ENCODE measurements at regions not wholly inside any gene's neighbourhood (a gene's known extent, or its start where the extent isn't known, plus 50 kb on each side); places are given as distances from the start of the nearest gene placed in this dataset.
"Not testable (repeated sequence)": the region's sequence is repeated elsewhere in the genome, so short reads cannot be mapped to it uniquely, and the experiment has no call there.

GRCh38 chr6:147449405-147450161, 58.9 kb upstream of the SAMD5 start:
- TF ChIP-seq CTCF (IDR thresholded peaks at IDR 0.05; ENCODE audit: borderline replicate concordance, extremely low read depth, insufficient read depth) = no peak
- FAIRE-seq (no peak), DNase-seq (no peak)
- Histone ChIP-seq H3K36me3 (ENCODE audit: control insufficient read depth in 2 of 3, insufficient read depth in 3 of 3, low read length in 3 of 3) (no peaks in the 10 kb centered on the region), H3K9ac (ENCODE audit: low read length in 3 of 3) (no peak overlapping the region), H3K9me3 (ENCODE audit: control insufficient read depth in 2 of 3, insufficient read depth in 1 of 3, low read length in 3 of 3) (no peaks in the 10 kb centered on the region), H3K27ac (ENCODE audit: low read depth in 2 of 2, low read length in 2 of 2) (no peak overlapping the region), H3K27me3 (ENCODE audit: control insufficient read depth, insufficient read depth, low read length) (no peaks in the 10 kb centered on the region), H3K4me3 (ENCODE audit: low read length in 3 of 3) (no peak overlapping the region), H3K4me1 (ENCODE audit: control insufficient read depth in 2 of 3, insufficient read depth in 2 of 3, low read depth in 1 of 3, low read length in 3 of 3) (no peaks in the 10 kb centered on the region)
- intact Hi-C loops (cut with DNase I) = no loop called here

GRCh38 chr6:147453361-147453760, 55.1 kb upstream of the SAMD5 start:
- H3K4me3 ChIP-seq (ENCODE audit: low read length in 3 of 3) = no peak overlapping the region
- no peaks in the 10 kb centered on the region for H3K27me3 ChIP-seq (ENCODE audit: control insufficient read depth, insufficient read depth, low read length)
- no peak for TF ChIP-seq CTCF (IDR thresholded peaks at IDR 0.05; ENCODE audit: borderline replicate concordance, extremely low read depth, insufficient read depth)
- H3K9ac ChIP-seq (ENCODE audit: low read length in 3 of 3) = no peak overlapping the region
- intact Hi-C loops (cut with DNase I) = no loop called here
- FAIRE-seq = no peak
- H3K27ac ChIP-seq (ENCODE audit: low read depth in 2 of 2, low read length in 2 of 2) = no peak overlapping the region
- DNase-seq = no peak
- H3K36me3 ChIP-seq (ENCODE audit: control insufficient read depth in 2 of 3, insufficient read depth in 3 of 3, low read length in 3 of 3) = no peaks in the 10 kb centered on the region
- no peaks in the 10 kb centered on the region for H3K9me3 ChIP-seq (ENCODE audit: control insufficient read depth in 2 of 3, insufficient read depth in 1 of 3, low read length in 3 of 3)
- H3K4me1 ChIP-seq (ENCODE audit: control insufficient read depth in 2 of 3, insufficient read depth in 2 of 3, low read depth in 1 of 3, low read length in 3 of 3) = no peaks in the 10 kb centered on the region

GRCh38 chr6:147454862-147455261, 53.6 kb upstream of the SAMD5 start:
- FAIRE-seq; H3K27me3 ChIP-seq (ENCODE audit: control insufficient read depth, insufficient read depth, low read length); H3K9me3 ChIP-seq (ENCODE audit: control insufficient read depth in 2 of 3, insufficient read depth in 1 of 3, low read length in 3 of 3); H3K4me3 ChIP-seq (ENCODE audit: low read length in 3 of 3); H3K4me1 ChIP-seq (ENCODE audit: control insufficient read depth in 2 of 3, insufficient read depth in 2 of 3, low read depth in 1 of 3, low read length in 3 of 3); H3K27ac ChIP-seq (ENCODE audit: low read depth in 2 of 2, low read length in 2 of 2); intact Hi-C loops (cut with DNase I); H3K9ac ChIP-seq (ENCODE audit: low read length in 3 of 3); DNase-seq; H3K36me3 ChIP-seq (ENCODE audit: control insufficient read depth in 2 of 3, insufficient read depth in 3 of 3, low read length in 3 of 3): not testable (repeated sequence)
